GM12878 (cell line): ENCODE measurements at regions not wholly inside any gene's neighbourhood (a gene's known extent, or its start where the extent isn't known, plus 50 kb on each side); places are given as distances from the start of the nearest gene placed in this dataset.

ENCODE experiments used
- ATAC-seq: fragments of 200-7000 bp; cut with Tn5 transposase; 3 replicates; pipeline ENCODE4 v1.9.1; 2020; ENCODE audit warnings: mild to moderate bottlenecking, moderate library complexity
- BruUV-seq: library from RNA; stranded (reverse); fragments of 400-500 nt; replicated peaks from 2 replicates; lab custom pipeline; 2021; lab: Mats Ljungman, UMichigan
- CTCF ChIA-PET: fragments of 300-600 bp; sonication (Branson Sonifier 250); formaldehyde crosslinking; extraction: SDS; loops from one replicate; lab custom pipeline; 2021; ENCODE audit warnings: inconsistent platforms; lab: Yijun Ruan, JAX
- POLR2A ChIA-PET: fragments of 350-600 bp; formaldehyde crosslinking; extraction: SDS; loops from one replicate; lab custom pipeline; 2021; ENCODE audit warnings: inconsistent platforms; lab: Charles Lee
- RAD21 ChIA-PET: fragments of 300-600 bp; sonication (Branson Sonifier 250); formaldehyde crosslinking; loops from one replicate; lab custom pipeline; 2023; ENCODE audit warnings: antibody characterized with exemption; ENCODE audit not compliant: unreplicated experiment; lab: Charles Lee
- SMC1A ChIA-PET: fragments of 300-600 bp; sonication (Branson Sonifier 250); formaldehyde crosslinking; loops from one replicate; lab custom pipeline; 2023; ENCODE audit not compliant: unreplicated experiment, uncharacterized antibody; lab: Charles Lee
- DNase-seq: peaks from one replicate; pipeline ENCODE4 v3.0.0-alpha.2; 2011; ENCODE audit warnings: low read depth, low spot score
- FAIRE-seq: peaks from 3 replicates; lab custom pipeline; 2011; peaks lifted over from hg19 to GRCh38; lab: Jason Lieb, UNC
- H2AFZ ChIP-seq: 2 replicates; pipeline ENCODE4 v1.6.0; 2011; ENCODE audit warnings: low read depth, low read length, control low read depth; ENCODE audit not compliant: control insufficient read depth
- H3K27ac ChIP-seq: 2 replicates; pipeline ENCODE4 v1.5.1; 2011; ENCODE audit warnings: control low read depth; ENCODE audit not compliant: control insufficient read depth, insufficient read depth
- H3K27me3 ChIP-seq, 2 experiments: replicated peaks in 1 of 2; 2 replicates each; pipeline versions ENCODE4 v1.6.0 to v1.6.1; 2011; ENCODE audit warnings: low read length in 1 of 2; ENCODE audit not compliant: control insufficient read depth in 2 of 2, insufficient read depth in 2 of 2
- H3K36me3 ChIP-seq, 2 experiments: 2 replicates each; pipeline ENCODE4 v1.5.1; 2011; ENCODE audit warnings: low read length in 1 of 2; ENCODE audit not compliant: control insufficient read depth in 2 of 2, insufficient read depth in 2 of 2
- H3K4me1 ChIP-seq: 2 replicates; pipeline ENCODE4 v1.6.1; 2011; ENCODE audit warnings: mild to moderate bottlenecking, low read length, moderate library complexity, mixed read lengths; ENCODE audit not compliant: control insufficient read depth, insufficient read depth
- H3K4me2 ChIP-seq: 2 replicates; pipeline ENCODE4 v1.6.0; 2011; ENCODE audit warnings: control low read depth; ENCODE audit not compliant: control insufficient read depth, insufficient read depth
- H3K4me3 ChIP-seq: fragments of 200-600 bp; sonication (generic); 2 replicates; pipeline ENCODE4 v1.5.1; 2016
- H3K79me2 ChIP-seq: 2 replicates; pipeline ENCODE4 v1.6.0; 2011; ENCODE audit warnings: low read length; ENCODE audit not compliant: control insufficient read depth, insufficient read depth
- H3K9ac ChIP-seq: 2 replicates; pipeline ENCODE4 v1.8.0; 2011; ENCODE audit warnings: low read length, control low read depth, mixed read lengths; ENCODE audit not compliant: control insufficient read depth, insufficient read depth
- H3K9me3 ChIP-seq: replicated peaks from 3 replicates; pipeline ENCODE4 v1.5.1; 2011; ENCODE audit warnings: mild to moderate bottlenecking, low read length; ENCODE audit not compliant: control insufficient read depth, insufficient read depth
- H4K20me1 ChIP-seq: 2 replicates; pipeline ENCODE4 v1.6.0; 2011; ENCODE audit not compliant: control insufficient read depth, insufficient read depth
- BCL11A ChIP-seq: IDR thresholded peaks from 2 replicates; pipeline ENCODE4 v1.6.1; 2011; ENCODE audit warnings: low read depth, low read length
- CBX5 ChIP-seq: sonication (generic); IDR thresholded peaks from 2 replicates; pipeline ENCODE4 v1.6.1; 2016; ENCODE audit warnings: low read depth, moderate library complexity, mild to moderate bottlenecking, inconsistent platforms
- SMC3 ChIP-seq: IDR thresholded peaks from 2 replicates; pipeline ENCODE4 v1.6.1; 2011; ENCODE audit warnings: low read length, improper control_type of control experiment, borderline replicate concordance
- ZBTB33 ChIP-seq: fragments of 450-650 bp; IDR thresholded peaks from 2 replicates; pipeline ENCODE4 v1.6.1; 2017; ENCODE audit warnings: mild to moderate bottlenecking
- ZNF24 ChIP-seq: fragments of 450-650 bp; IDR thresholded peaks from 2 replicates; pipeline ENCODE4 v1.6.1; 2017; ENCODE audit warnings: antibody characterized with exemption, mild to moderate bottlenecking
- ZNF592 ChIP-seq: fragments of 450-650 bp; IDR thresholded peaks from 2 replicates; pipeline ENCODE4 v1.6.1; 2017; ENCODE audit warnings: mild to moderate bottlenecking, moderate library complexity
- ZSCAN29 ChIP-seq: fragments of 450-650 bp; IDR thresholded peaks from 2 replicates; pipeline ENCODE4 v1.6.1; 2017; ENCODE audit warnings: mild to moderate bottlenecking, moderate library complexity
- WGBS: methylation state at CpG from one replicate; pipeline ENCODE4 v1.1.6; 2016; ENCODE audit warnings: low lambda C conversion rate; ENCODE audit not compliant: insufficient replicate concordance, insufficient coverage; ENCODE audit errors: missing lambda C conversion rate; 5-methylcytosine and 5-hydroxymethylcytosine counted together
- in situ Hi-C: fragments of 300-500 bp; cut with MboI; formaldehyde crosslinking; loops from 9 replicates; pipeline ENCODE4 v1.14.3; 2018; ENCODE audit warnings: mixed read lengths
- intact Hi-C: fragments of 100-400 bp; cut with micrococcal nuclease; formaldehyde crosslinking; loops from one replicate; pipeline ENCODE4 v1.14.2; 2022; ENCODE audit not compliant: unreplicated experiment

- TF ChIP-seq ZNF24 (no peak), ZSCAN29 (no peak), BCL11A (no peak), CBX5 (no peak)
Observed at GRCh38 chr3:99506-99905, 97.1 kb upstream of the CHL1 start (continued).

GRCh38 chr3:102484-102883, 94.1 kb upstream of the CHL1 start:
- intact Hi-C loops (no loop called here), in situ Hi-C loops (no loop called here)
- no peaks in the 10 kb centered on the region for H3K9me3 ChIP-seq
- 22% methylated on average over 4 of the region's 4 CpGs for WGBS
- BruUV-seq = no TSS peak
- ChIA-PET POLR2A (no interaction called here), RAD21 (interaction anchor here (2.4 kb wide), 1 partner anchor 250 kb away, joined by 6 read pairs; no protein-coding TSS in a partner anchor), CTCF (interaction anchor here (0.6 to 0.7 kb wide), 2 partner anchors 28 to 102 kb away, joined by 3 read pairs; no protein-coding TSS in a partner anchor), SMC1A (interaction anchor here (2.4 kb wide), 1 partner anchor 251 kb away, joined by 9 read pairs; no protein-coding TSS in a partner anchor)
- H3K4me3 ChIP-seq = no peak overlapping the region
- FAIRE-seq (no peak), DNase-seq (no peak), ATAC-seq (no peak)
- H3K4me2 ChIP-seq = no peak overlapping the region
- H3K27me3 ChIP-seq = no peaks in the 10 kb centered on the region
- H4K20me1 ChIP-seq = no peaks in the 10 kb centered on the region
- no peak overlapping the region for H3K27ac ChIP-seq
- H3K36me3 ChIP-seq = no peaks in the 10 kb centered on the region
- H3K4me1 ChIP-seq = no peaks in the 10 kb centered on the region
- no peaks in the 10 kb centered on the region for H3K79me2 ChIP-seq
- TF ChIP-seq SMC3 (no peak), ZNF592 (no peak), ZBTB33 (no peak)
- H3K9ac ChIP-seq = no peak overlapping the region
- no peak overlapping the region for H2AFZ ChIP-seq
